HFF-Myc (cell line): ENCODE measurements at regions not wholly inside any gene's neighbourhood (a gene's known extent, or its start where the extent isn't known, plus 50 kb on each side); places are given as distances from the start of the nearest gene placed in this dataset.

Experiments used
- DNase-seq: peaks from one replicate; pipeline ENCODE4 v3.0.0-alpha.2; 2011; ENCODE audit warnings: low read depth; ENCODE audit errors: extremely low read depth
- H3K4me3 ChIP-seq: replicated peaks from 2 replicates; pipeline ENCODE4 v1.5.1; 2011; ENCODE audit warnings: low read depth, mild to moderate bottlenecking, control low read depth, low read length
- CTCF ChIP-seq: IDR thresholded peaks from 2 replicates; pipeline ENCODE4 v1.5.1; 2012; ENCODE audit warnings: mild to moderate bottlenecking, low read depth, low read length, control low read depth; ENCODE audit errors: missing control alignments

- no peak overlapping the region for H3K4me3 ChIP-seq
- no peak for DNase-seq
- TF ChIP-seq CTCF: no peak
These were observed 112.5 kb downstream of the TENT4A start for GRCh38 chr5:6825678-6826244.

- no peak for TF ChIP-seq CTCF
- H3K4me3 ChIP-seq: no peak overlapping the region
- no peak for DNase-seq
These were observed 113.5 kb downstream of the TENT4A start for GRCh38 chr5:6826756-6827155.

GRCh38 chr5:6827526-6828219 lies 114.4 kb downstream of the TENT4A start:
- H3K4me3 ChIP-seq: no peak overlapping the region

GRCh38 chr5:6829150-6829784 lies 116.0 kb downstream of the TENT4A start:
- DNase-seq: no peak
- no peak for TF ChIP-seq CTCF
- no peak overlapping the region for H3K4me3 ChIP-seq

More at GRCh38 chr5:6827526-6828219, 114.4 kb downstream of the TENT4A start:
- no peak for DNase-seq
- no peak for TF ChIP-seq CTCF

- no peak for DNase-seq
- H3K4me3 ChIP-seq: no peak overlapping the region
- no peak for TF ChIP-seq CTCF
These were observed 117.5 kb downstream of the TENT4A start for GRCh38 chr5:6830643-6831239.

- no peak overlapping the region for H3K4me3 ChIP-seq
- TF ChIP-seq CTCF: no peak
These were observed 118.7 kb downstream of the TENT4A start for GRCh38 chr5:6831678-6832671.

More at GRCh38 chr5:6831678-6832671, 118.7 kb downstream of the TENT4A start:
- no peak for DNase-seq
